ENCODE measurements at regions not wholly inside any gene's neighbourhood (a gene's known extent, or its start where the extent isn't known, plus 50 kb on each side); places are given as distances from the start of the nearest gene placed in this dataset.
"Not testable (repeated sequence)": the region's sequence is repeated elsewhere in the genome, so short reads cannot be mapped to it uniquely, and the experiment has no call there.

DNA sequence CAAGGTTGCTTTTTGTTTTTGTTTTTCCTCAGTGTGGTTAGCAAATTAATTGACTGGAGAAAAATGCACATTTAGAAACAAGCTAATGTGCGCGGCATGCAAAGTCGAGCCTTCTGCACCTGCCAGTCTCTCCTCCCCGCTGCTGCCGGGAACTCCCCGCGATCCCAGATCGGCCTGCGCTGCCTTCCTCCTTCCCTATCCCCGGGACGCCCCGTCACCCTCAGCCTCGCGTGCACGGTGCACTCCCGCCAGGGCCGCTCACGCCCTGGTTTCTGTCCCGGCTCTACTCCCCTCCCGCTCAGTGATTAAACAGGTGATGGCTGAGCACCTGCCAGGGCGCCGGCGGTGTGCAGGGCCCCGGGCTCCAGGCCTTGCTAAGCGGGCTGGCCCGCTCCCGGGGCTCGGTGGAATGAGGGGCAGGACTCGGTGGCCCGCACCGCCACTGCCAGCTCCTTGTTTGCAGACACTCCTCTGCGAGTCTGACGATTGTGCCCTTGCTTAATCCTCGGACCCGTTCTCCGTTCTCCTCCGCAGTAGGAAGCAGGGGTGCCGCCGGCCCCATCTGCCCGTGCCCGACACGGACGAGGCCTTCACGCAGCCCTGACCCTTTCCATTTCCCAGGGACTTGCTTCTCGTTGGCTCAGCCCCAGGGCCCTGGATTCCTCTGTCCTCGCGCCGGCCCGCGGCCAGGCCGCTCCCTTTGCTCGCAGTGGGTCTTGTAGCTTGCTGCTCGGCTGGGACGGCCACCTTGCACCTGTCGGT lies 143.4 kb downstream of the TRIML1 start:
- DNase-seq, result peak in 2 of 58 donors; percentile 1 to 2

DNA sequence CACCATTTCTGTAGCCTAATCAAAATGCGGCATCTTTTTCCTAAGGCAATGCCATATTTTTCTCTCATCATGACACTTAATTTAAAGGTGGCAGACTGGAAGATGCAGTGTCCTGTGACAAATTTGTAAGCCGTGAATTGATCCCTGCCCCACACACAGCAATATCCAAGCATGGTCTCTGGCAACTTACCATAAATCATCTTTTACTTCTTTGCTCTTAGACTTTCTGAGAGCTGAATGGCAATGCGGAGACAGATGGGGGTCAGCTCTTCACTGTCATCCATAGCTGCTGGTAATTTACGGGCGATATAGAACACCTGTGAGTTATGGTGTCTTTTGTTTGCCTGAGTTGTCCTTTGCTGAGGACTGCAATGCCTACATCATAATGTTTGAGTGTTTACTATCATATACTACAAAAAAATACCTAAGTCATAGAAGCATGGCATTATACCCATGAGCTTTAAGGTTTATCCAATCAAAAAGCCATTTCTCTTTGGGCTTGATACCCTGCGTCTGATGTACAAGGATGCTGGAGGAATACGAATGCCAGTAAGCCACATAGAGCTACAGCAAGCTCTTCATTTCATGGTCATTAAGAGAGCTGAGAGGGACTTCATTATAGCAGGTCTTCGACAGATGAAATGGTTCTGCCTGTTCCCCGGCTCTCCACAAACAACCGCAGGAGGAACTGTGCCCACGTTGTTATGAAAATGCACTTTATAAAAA lies 148.1 kb downstream of the TRIML1 start:
- DNase-seq, result no peak

DNA sequence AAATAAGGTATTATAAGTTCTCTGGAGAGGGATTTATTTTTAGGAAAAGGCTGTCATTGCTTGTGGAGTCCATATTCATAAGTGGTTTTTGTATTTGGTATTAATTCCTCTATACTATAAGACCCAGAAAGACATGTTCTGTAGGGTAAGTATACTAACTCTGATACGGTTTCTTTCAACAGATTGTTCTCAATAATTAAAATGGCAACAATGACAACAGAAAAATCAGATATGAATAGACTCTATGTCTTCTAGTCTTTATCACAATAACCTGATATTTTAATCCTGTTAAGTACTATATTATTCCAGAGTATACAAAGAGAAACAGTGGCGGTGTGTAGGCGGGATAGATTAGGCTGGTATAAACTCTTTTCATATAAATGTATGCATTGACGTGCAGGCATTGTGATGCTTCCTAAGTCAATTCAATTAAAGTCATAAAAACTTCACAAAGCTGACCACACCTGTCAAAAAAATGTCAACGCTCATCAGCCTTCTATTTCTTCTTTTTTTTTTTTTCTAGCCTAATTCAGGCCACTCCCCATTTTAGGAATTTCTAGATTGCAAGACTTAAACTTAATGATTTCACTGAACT lies 150.4 kb downstream of the TRIML1 start:
- DNase-seq, result no peak

DNA sequence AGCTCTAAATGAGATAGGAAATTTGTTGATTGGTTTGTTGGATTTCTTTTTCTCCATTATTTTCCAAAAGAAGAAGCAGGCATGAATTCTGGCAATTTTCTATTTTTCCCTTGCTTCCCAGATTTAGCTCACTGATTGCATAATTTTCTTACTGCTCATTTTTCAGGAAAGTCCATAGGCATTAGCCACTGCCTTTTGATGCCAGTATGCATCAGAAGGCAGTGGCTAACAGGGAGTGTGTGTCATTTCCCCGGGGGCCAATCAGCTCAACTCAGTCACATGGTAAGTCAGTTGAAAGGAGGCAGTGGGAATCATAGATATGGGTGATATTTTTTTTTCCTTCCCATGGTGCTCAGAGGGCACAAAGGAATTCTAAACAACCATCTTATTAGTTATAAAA lies 156.7 kb downstream of the TRIML1 start:
- DNase-seq, result no peak

DNA sequence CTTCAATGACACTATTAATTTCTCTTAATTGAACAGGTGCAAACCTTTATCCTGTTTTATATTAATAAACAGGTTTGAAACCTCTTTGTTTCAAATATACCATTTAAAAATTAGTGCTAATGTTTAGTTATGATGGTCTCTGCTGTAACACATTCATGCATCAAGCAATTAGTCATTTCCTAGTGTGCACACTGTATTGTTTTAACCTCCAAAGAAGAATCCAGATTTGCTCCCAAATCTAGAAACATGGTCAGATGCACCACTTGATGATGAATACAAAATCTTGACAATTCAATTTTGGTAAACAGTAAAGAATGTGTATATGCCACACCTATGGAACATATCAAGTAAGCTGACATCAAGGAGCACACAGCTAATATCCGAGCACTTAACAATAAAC lies 157.1 kb downstream of the TRIML1 start:
- DNase-seq, result no peak

DNA sequence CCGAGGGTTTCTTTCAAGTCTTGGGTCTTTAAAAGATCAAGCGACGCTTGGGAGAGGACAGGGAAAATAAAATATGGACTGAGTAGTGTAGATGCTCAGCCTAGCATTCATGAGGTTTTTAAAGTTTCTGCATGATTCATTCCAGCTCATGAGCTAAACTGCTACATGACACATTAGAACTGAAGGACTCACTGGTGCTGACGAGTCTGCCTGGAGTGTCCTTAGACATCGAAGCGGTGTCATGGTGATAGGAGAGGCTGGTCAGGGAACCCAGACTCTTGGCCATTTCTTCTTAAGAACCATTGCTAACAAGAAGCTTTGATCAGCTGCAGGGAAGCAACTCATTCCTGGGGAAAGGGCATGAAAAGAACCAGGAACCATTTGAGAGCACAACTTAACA lies 158.6 kb downstream of the TRIML1 start:
- DNase-seq, result no peak

DNA sequence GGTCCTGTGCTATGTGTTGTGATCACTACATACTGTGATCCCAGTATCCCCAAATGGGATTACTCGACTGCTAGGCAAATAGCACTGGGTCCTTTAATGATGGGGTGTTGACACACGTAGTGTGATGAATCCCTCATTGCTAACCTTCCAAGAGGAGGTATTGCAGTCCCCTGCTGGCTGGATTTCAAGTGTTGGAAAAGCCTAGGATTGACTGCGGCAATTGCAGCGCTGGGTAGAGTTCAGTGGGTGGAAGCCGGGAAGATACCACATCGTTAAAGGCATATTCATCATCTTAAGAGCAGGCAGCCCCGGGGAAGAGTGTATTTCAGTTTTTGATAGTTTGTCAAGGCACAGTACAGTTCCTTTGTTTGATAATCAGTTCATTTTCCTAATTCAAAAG lies 159.9 kb downstream of the TRIML1 start:
- DNase-seq, result no peak

DNA sequence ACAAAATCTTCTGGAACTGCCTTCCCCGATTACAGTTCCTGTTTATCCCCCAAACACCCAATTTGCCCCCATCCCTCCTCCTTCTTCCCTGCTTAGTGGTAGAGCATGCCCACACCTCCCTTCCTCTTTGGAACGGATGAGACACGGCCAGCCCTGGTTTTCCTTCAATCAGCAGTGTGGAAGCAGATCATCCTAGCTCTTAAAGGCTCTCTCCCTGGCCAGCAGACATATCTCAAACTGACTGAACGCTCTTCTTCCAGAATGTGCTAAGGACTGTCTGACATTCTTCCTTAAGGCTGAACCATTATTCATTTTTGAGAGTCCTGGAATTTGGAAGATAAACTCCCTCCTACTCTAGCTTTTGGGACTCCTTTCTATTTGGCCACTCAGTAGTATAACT lies 161.1 kb downstream of the TRIML1 start:
- no peak for DNase-seq

DNA sequence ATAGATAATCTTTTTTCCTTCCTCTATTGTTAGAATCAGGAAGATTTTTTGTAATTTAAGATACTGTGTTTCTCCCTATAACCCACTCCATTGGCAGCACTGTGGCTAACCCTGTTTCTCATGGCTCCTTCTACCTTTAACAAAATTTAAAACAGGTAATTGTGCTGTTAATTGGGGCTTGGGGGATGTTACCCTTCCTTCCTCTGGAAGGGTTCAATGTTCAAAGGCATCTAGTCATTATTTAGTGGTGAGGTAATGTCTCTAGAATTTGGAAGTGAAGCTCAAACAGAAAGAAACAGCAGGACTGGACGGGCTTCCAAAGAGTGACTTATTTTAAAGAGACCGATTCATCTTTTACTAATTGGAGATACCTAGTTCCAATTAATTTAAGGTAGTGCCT lies 166.4 kb downstream of the TRIML1 start:
- no peak for DNase-seq

DNA sequence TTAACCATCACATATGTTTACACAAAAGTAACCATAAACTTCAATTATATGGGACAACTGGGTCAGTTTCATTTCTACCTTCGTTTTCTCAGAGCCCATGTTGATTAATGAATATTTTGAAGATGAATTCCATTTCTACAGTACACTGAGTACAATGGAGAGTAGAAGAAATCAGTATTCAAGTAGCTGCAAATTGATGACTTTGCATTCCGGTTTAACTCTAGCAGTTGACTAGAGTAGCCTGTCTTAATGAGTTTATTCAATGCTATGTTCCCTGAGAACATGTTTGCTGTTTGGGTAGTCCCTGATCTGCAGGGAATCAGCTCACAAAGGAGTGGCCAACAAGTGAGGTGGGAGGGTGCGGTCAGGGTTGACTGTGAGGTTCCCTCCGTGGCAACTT lies 168.3 kb downstream of the TRIML1 start:
- DNase-seq, result no peak

DNA sequence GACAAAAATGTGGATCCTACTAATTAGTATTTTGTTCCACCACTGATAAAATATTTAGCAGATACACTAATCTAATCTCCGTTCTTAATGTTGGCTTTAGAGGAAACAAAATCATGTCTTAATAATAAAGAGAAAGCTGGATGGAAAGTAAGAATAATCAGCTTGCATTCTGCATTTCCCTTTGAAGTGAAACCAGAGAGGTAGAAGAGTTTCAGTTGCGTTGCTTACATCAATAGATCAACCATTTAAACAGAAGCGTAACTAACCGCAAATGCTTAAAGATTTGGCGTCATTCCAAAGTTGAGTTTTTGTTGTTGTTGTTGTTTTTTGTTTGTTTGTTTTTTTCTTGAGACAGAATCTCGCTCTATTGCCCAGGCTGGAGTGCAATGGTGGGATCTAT lies 168.9 kb downstream of the TRIML1 start:
- DNase-seq, result no peak

DNA sequence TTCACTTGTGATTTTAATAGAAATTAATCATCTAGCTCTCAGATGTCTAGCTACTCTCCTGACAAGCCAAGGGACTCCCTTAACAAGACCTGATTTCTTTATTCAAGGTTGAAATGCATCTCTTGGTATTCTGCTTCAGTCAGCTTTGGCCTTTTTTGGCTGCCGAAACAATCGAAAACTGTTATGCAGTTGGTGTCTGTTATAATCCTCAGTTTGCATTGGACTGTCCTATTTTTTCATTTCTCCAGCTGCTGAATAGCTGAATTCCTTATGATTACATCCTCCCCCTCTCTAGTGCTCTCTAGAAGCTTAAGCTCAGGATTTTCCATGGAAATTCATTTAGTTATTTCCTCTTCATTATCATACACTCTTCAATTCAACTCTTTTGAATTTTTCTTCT lies 177.2 kb downstream of the TRIML1 start:
- no peak for DNase-seq

DNA sequence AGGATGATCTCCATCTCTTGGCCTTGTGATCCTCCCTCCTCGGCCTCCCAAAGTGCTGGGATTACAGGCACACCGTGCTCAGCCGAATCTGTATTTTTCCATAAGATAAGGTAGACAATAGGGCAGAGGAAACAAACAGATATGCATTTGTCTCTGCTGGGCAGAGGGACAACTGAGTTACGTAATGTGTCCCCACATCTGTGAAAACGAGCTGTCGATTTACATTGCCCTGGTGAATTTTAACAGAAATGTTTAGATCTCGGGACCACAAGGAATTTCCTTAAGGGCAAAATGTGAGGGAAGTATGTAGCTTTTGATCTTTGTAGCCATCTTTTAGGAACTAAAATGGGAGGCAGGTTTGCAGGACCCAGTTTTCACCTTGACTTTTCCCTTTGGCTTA lies 189.7 kb downstream of the TRIML1 start:
- DNase-seq, result no peak

DNA sequence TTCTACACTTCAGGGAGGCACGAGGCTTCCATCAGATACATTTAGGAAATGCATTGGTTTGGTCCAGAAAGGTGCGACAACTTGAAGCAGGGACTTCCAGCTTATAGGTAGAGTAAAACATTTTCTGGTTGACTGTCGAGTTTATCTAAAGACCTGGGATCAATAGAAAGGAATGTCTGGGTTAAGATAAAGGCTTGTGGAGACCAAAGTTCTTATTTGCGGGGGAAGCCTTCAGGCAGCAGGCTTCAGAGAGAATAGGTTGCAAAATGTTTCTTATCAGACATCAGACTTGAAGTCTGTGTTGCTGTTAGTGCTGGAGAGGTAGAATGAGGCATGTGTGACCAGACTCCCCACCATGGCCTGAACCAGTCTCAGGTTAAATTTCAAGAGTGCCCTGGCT lies 190.3 kb downstream of the TRIML1 start:
- no peak for DNase-seq

DNA sequence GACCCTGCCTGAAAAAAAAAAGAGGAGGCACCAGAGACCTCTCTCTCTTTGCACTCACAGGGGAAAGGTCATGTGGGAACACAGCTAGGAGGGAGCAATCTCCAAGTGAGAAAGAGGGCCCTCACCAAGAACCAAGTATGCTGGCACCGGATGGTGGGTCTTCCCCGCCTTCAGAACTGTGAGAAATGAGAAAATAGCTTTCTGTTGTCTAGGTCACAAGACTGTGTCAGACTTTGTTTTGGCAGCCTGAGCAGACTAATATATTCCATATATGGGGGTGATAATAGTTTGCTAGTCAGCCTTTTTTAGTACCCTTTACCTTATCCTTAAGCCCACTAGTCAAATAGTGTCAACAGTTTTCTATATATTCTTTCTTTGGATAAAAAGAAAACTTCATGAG lies 193.0 kb downstream of the TRIML1 start:
- no peak for DNase-seq

DNA sequence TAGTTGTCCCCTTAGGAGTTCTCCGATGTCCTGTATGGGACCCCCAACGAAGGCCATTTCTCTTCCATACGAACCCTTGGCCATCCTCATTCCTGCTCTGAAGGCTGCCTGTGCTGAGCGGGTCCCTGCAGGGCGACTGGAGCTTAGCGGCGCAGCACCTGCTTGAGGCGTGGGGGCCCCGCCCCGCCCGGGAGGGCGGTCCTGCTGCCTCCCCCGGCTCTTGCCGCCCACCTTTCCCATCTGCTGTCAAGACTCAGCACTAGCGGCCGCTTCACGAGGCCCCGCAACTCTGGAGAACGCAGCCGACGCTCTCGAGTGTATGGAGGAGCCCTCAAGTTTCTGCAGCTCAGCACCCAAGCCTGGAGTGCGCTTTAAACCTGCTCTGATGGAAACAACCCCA lies 197.7 kb downstream of the TRIML1 start:
- no peak for DNase-seq

DNA sequence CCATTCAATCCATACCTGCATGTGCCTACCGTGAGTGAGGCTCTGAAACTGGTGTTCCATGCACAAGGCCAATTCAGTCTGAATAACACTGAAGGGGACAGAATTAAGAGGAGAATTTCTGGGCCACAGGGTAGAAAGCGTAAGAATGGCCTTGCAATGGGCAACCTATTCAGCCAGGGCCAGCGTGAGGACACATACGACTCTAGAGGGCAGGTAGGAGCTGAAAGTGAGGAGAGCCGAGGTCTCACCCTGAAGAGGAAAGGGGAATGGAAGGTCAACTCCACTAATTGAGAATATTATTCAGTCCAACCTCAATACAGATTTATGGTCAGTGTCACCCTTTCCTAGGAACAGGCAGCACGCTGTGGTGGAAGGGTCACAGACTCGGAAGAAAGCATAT lies 202.2 kb downstream of the TRIML1 start:
- DNase-seq, result no peak

DNA sequence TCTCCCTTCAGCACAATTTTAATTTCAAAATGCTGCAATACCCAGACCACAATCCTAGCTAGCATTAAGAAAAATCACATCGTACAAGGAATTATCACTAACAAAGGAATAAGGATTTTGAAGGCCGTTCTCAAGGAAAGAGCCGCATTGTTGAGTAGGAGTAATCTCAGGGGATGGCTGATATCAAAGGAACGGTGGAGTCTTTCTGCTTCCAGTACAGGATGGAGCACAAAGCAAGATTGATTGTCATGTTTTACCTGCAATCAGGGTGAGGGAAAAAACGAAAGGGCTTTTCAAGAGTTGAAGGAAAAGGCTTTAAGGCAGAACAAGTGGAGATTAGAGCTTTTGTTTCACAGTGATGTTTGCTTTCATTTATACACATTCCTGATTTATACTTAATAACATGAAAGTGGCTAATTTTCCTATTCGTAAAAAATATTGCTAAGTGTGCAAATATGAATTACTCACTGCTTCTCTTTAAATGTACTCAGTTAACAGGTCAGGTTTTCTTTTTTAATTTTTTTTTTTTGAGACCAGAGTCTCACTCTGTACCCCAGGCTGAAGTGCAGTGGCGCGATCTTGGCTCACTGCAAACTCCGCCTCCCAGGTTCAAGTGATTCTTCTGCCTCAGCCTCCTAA lies 207.0 kb downstream of the TRIML1 start:
- no peak for DNase-seq

DNA sequence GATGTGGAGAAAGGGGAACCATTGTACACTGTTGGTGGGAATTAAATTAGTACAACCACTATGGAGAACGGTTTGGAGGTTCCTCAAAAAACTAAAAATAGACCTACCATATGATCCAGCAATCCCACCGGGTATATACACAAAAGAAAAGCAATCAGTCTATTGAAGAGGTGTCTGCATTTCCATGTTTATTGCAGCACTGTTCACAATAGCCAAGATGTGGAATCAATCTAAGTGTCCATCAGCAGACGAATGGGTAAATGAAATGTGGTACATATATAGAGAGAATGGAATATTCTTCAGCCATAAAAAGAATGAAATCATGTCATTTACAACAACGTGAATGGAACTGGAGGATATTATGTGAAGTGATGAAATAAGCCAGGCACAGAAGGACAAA lies 208.1 kb downstream of the TRIML1 start:
- DNase-seq, result no peak

DNA sequence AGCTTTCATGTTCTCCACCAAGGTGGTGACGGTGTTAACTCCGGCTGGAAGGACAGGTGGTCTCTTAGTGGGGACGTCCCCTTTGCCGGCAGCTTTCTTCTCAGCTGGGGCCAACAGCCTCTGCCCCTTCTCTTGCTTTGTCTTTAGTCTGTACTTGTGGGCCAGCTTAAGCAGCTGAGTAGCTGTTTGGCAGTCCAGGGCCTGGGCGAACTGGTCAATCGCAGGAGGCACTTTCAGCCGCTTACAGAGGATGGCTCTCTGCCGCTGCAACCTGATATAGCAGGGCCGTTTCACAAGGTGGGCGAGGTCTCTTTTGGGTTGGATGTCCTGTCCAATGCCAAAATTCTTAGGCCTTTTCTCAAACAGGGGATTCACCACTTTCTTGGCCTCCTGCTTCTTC lies 210.3 kb downstream of the TRIML1 start:
- DNase-seq, result not testable (repeated sequence)

DNA sequence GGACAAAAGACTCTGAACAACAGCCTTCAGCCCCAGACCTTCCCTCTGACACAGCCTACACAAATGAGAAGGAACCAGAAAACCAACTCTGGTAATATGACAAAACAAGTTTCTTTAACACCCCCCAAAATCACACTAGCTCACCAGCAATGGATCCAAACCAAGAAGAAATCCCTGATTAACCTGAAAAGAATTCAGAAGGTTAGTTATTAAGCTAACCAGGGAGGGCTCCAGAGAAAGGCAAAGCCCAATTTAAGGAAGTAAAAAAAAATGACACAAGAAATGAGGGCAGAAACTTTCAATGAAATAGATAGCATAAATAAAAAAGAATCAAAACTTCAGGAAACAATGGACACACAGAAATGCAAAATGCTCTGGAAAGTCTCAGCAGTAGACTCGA lies 224.0 kb downstream of the TRIML1 start:
- no peak for DNase-seq

DNA sequence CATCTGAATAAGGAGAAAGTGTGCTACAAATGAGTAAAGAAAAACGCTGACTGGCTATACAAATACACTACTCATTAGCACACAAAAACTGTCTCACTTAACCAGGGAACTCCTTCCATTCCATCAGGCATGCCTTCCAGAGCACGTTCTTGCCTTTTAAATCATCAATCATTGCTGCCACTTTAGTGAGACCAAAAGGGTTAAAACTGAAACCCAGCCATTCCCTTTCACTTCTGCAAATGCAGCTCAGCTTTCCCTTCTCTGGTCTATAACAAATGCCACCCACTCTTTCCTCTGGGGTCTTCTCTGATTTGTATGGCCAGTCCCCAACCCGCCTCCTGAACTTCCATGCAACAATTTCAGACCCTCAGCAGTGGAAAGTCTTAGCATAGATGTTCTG lies 231.5 kb downstream of the TRIML1 start:
- no peak for DNase-seq

Measured in anterior cingulate cortex (tissue), 58 donors.